ENCODE measurements at regions not wholly inside any gene's neighbourhood (a gene's known extent, or its start where the extent isn't known, plus 50 kb on each side); places are given as distances from the start of the nearest gene placed in this dataset.

DNA sequence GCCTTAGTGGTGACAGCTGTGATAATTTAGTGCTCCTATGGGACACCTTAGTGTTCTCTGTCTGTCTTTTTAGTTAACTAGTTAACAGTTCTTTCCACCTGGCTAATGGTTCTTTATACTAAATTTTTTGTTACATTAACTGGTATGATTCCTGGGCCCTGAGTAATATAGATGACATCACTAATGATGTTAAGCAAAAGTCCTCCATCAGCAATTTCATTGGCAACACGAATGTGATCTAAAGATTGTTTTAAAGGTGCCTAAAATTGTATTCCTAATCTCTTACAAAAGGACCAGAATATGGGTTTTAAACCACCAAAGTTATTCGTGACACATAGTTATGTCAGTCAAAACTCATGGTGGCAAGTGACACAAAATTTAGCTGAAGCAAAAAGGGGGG, 235.3 kb downstream of the TENT4A start:
- no peak overlapping the region for H4K91ac ChIP-seq (ENCODE audit: insufficient read length, low read depth, low read length)
- H3K27me3 Mint-ChIP-seq (ENCODE audit: low read depth), result no peaks in the 10 kb centered on the region; the same call in 1 of the 2 replicates
- H3K4me2 ChIP-seq (ENCODE audit: insufficient read depth, insufficient read length, low read length), result no peak overlapping the region
- no peak overlapping the region for H3K14ac ChIP-seq (ENCODE audit: insufficient read depth, low read length)
- H3K18ac ChIP-seq (ENCODE audit: insufficient read length, low read depth, low read length), result no peak overlapping the region
- H3K9me3 ChIP-seq (ENCODE audit: control insufficient read depth, low read depth, low read length), result no peaks in the 10 kb centered on the region
- no peak overlapping the region for H2BK15ac ChIP-seq (ENCODE audit: low read depth, low read length)
- peaks cover under 1% of the 10 kb centered on the region for H4K20me1 ChIP-seq (ENCODE audit: control insufficient read depth, insufficient read depth, insufficient read length)
- H3K4ac ChIP-seq (ENCODE audit: low read depth, low read length), result no peak overlapping the region
- H2BK20ac ChIP-seq (ENCODE audit: low read depth, low read length, poor library complexity, severe bottlenecking), result no peak overlapping the region
- H3T11ph ChIP-seq (ENCODE audit: low read length), result no peak overlapping the region
- no peaks in the 10 kb centered on the region for H3K79me1 ChIP-seq (ENCODE audit: insufficient read depth, low read depth, low read length, poor library complexity, severe bottlenecking)
- no CpG with 5 or more reads among the region's 2 CpGs for WGBS (ENCODE audit: extremely low coverage, insufficient read length, low lambda C conversion rate)
- H3K23me2 ChIP-seq (ENCODE audit: insufficient read length, low read depth, low read length, poor library complexity, severe bottlenecking), result no peaks in the 10 kb centered on the region
- no peak overlapping the region for H4K5ac ChIP-seq (ENCODE audit: insufficient read length, low read depth, low read length)
- no peak overlapping the region for H3K4me3 Mint-ChIP-seq
- peaks cover 0 to 4% of the 10 kb centered on the region in 2 experiments; a peak in 2 of 4 replicates for H3K4me1 Mint-ChIP-seq
- no peak overlapping the region for H2BK12ac ChIP-seq (ENCODE audit: insufficient read length, low read depth, low read length)
- no peak overlapping the region for H2BK120ac ChIP-seq (ENCODE audit: low read depth, low read length, poor library complexity, severe bottlenecking)
- H2AK5ac ChIP-seq (ENCODE audit: insufficient read length, low read length), result no peak overlapping the region
- H2AFZ ChIP-seq (ENCODE audit: low read length), result no peak overlapping the region
- no peaks in the 10 kb centered on the region for H3K9me3 Mint-ChIP-seq
- no peak for TF ChIP-seq CTCF (conservative IDR thresholded peaks at IDR 0.05)
- no peak overlapping the region for H2BK5ac ChIP-seq (ENCODE audit: insufficient read length, low read length)
- DNase-seq, result no peak
- H3K56ac ChIP-seq (ENCODE audit: insufficient read length, low read depth, low read length), result no peak overlapping the region
- no peak overlapping the region for H3K23ac ChIP-seq (ENCODE audit: insufficient read length, low read depth, low read length)
- no peak overlapping the region for H3K27ac Mint-ChIP-seq
- no peak overlapping the region for H3K27ac ChIP-seq (ENCODE audit: insufficient read length, low read depth, low read length)
- no peaks in the 10 kb centered on the region for H3K27me3 ChIP-seq (ENCODE audit: insufficient read depth, low read length)
- H3K9ac ChIP-seq (ENCODE audit: extremely low read depth, insufficient read length, low read length), result no peak overlapping the region
- H3K36me3 Mint-ChIP-seq (ENCODE audit: insufficient read depth in 1 of 3, low read depth in 3 of 3), result no peaks in the 10 kb centered on the region
- no peaks in the 10 kb centered on the region for H3K4me1 ChIP-seq (ENCODE audit: insufficient read depth, low read length)
- no peaks in the 10 kb centered on the region for H3K79me2 ChIP-seq (ENCODE audit: insufficient read depth, low read length)
- H4K8ac ChIP-seq (replicated peaks; ENCODE audit: insufficient read length, low read depth, low read length), result no peak overlapping the region

Data from H9 (cell line).